GM18498 (cell line): ENCODE measurements at regions not wholly inside any gene's neighbourhood (a gene's known extent, or its start where the extent isn't known, plus 50 kb on each side); places are given as distances from the start of the nearest gene placed in this dataset.
A peak's percentile ranks its signal among the peaks of the same experiment; 100 is the strongest.

Experiments used
- ATAC-seq: cut with Tn5 transposase; IDR thresholded peaks from one replicate; pipeline ENCODE4 v1.9.1; 2021; ENCODE audit warnings: mild to moderate bottlenecking, moderate library complexity; ENCODE audit not compliant: unreplicated experiment

GRCh38 chr5:173468821-173469251 lies 140.6 kb upstream of the STC2 start:
- no peak for ATAC-seq

- ATAC-seq = no peak
Measured at GRCh38 chr5:173466227-173466626, 138.0 kb upstream of the STC2 start.

GRCh38 chr5:173464813-173465212 lies 136.6 kb upstream of the STC2 start:
- no peak for ATAC-seq

DNA sequence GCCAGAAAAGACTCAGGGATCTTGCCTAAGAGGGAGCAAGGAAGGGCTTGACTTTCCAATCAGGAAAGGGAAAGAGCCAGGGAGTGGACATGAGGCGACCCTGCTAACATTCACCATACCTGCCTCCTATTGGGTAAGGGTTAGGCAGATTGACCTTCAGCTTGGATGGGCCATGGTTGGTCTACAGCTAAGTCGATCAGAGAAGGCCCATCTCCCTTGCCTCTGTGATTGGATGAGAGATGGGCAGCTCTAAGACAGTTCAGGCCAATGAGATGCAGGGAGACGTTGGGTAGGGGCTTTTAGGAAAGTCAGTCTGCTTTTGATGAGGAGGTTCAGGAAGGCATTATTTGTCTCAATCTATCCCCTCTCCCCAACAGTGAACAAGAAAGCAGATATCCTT lies 135.0 kb upstream of the STC2 start:
- ATAC-seq = no peak

GRCh38 chr5:173458828-173459609 lies 130.8 kb upstream of the STC2 start:
- ATAC-seq = no peak

DNA sequence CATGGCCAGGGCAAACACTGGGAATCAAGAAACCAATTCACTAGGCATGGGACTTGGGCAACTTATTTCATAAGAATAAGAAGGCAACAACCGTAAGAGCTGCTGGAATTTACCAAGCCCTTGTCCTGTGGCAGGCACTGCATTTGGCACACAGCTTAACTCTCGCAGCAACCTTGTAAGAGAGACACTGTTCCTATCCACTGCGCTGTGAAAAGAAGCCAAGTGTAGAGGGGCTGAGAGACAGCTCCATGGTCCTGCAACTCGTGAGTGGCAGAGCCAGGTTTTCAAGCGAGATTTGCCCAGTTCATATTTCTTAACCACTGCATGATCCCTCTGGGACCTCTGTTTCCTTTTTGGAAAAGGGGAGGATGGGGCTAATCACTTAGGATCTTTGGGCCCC lies 129.3 kb upstream of the STC2 start:
- ATAC-seq = no peak

DNA sequence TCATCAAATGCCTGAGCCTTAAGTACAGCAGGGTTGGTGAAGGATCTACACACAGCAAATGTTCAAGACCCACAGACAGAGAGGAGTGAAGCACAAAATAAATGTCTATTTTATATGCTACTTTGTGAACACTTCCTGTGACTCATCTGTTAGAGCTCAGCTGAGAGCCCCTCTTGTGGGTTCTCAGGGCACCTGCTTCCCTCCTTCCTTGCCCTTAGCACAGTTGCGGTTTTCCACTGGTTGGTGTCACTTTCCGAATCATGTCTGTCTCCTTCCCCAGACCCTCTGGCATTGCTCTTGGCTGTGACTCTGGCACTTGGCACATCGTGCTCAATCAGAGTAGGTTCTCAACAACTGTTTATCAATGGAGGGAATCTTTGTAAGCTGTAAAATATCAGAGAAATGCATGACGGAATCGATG lies 128.5 kb upstream of the STC2 start:
- ATAC-seq = no peak

DNA sequence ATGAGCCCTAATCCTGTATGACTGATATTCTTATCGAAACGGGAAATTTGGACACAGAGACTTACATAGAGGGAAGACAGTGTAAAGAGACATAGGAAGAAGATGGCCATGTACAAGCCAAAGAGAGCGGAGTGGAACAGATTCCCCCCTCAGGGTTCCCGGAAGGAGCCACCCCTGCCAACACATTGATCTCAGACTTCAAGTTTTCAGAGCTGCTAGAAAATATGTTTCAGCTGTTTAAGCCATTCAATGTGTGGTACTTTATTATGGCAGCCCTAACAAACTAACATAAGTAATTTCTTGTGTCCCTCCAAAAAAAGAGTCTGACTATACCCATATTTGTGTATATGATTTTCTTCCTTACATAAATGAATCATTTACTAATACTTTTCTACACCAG lies 128.0 kb upstream of the STC2 start:
- no peak for ATAC-seq

DNA sequence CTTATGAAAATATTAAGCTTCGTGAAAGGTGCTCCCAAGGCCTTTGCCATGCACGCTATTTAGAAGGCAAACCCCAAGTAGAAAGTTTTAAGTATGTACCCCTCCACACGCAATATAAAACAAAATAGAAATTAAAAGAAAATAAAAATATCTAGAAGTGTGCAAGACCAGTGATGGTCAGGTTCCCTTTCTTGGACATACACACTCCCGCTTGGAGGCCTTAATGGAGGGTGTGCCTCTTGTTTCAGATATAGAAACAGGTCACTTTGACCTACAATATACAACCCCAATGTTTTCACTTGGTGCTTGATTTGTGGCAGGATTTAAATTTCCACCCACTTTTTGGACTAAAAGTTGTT lies 127.4 kb upstream of the STC2 start:
- ATAC-seq = no peak

DNA sequence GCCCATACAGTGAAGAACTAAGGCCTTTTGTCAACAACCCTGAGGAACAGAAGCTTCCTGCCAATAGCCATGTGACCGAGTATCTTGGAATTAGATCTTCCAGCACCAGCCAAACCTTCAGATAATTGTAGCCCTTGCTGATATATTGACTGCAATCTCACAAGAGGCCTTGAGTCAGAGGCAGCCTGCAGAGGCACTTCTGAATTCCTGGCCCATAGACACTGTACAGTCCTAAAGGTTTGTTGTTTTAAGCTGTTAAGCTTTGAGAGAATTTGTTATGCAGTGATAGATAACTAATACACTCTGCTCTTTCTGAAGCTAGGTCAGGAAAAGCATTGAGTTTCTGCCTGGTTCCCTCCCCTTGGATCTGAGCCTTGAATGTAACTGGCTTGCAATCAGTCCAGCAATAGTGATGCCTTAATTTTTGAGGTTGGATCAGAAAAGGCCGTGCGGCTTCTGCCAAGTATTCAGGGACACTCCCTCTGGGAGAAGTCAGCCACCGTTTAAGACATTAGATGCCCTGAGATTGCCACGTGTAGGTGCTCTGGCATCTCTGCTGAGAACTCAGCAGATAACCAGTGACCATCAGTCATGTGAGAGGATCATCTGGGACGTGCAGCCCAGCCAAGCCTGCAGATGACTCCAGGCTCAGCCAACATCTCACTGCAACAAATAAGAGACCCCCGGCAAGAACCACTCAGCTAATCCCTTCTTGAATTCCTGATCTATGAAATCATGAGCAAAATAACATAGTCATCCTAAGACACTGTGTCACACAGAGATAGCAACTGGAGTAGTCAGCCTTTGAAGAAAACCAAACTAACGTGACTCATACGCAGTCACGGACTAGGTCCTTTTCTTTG lies 126.8 kb upstream of the STC2 start:
- no peak for ATAC-seq

DNA sequence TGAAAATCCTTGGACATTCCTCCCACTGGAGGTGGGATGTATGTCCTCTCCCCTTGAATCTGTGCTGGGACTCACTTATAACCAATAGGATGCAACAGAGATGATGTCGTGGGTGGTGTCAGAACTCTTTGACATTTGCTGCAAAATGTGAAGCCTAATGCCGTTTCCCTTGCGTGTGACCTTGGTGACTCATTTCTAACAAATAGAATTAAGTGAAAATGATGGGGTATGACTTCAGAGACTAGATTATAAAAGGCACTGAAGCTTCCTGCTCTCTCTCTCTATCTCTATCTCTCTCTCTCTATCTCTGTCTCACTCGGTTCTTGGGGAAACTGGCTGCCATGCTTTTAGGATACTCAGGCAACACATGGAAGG lies 126.1 kb upstream of the STC2 start:
- no peak for ATAC-seq

DNA sequence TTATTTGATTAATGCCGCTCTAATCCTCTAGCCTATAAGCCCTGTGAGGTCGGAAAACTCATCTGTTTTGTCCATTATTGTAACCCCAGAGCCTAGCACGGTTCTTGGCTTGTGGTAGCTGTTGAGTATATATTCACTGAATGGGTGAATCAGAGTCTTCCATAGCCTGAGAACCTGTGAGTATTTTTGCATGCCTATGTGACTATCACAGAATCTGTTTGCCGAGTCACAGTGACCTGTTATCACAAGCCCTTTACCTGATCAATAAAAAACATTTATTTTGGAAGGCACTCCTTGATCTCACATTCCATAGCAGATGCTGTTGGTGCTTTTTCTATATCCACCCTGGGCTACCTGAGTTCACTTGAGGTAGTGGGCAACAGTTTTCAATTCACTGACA lies 125.0 kb upstream of the STC2 start:
- no peak for ATAC-seq

DNA sequence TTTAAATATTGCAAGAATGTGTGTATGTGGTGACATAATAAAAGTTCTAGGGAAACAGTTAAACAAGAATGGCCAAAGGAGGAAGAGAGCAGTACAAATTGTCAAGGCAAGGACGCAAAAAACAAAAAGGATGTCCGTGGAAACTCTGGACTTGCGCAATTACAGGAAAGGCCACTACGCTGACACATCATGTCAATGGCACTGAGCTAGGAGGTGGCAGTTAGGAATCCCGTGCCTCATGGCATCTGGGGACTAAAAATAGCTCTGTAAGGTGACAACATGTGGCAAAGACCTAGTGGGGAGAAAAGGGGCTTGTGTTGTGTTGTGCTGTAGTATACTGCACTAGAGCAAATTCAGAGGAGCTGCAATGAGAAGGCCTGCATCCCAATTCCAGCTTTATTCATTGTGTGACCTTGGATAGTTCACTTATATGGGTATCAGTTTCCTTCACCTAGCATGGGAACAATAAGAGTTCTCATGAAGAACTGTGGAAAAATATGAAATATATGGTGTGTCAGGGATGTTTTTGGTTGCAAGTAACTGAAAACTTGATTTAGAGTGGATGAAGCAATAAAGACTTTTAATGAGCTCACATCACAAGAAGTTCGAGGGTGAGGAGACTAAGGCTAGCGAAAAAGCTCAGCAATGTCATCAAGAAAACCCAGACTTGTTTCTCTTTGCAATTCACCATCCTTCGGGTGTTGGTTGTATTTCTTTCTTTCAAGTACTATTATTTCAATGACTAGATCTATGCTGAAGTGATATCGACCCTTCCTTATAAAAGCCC lies 124.1 kb upstream of the STC2 start:
- ATAC-seq = no peak

- no peak for ATAC-seq
Measured at GRCh38 chr5:173451651-173452050, 123.4 kb upstream of the STC2 start.

- peak; percentile 60 for ATAC-seq
Measured at GRCh38 chr5:173451031-173451430, 122.8 kb upstream of the STC2 start.

- no peak for ATAC-seq
Measured at GRCh38 chr5:173450188-173450587, 122.0 kb upstream of the STC2 start.

DNA sequence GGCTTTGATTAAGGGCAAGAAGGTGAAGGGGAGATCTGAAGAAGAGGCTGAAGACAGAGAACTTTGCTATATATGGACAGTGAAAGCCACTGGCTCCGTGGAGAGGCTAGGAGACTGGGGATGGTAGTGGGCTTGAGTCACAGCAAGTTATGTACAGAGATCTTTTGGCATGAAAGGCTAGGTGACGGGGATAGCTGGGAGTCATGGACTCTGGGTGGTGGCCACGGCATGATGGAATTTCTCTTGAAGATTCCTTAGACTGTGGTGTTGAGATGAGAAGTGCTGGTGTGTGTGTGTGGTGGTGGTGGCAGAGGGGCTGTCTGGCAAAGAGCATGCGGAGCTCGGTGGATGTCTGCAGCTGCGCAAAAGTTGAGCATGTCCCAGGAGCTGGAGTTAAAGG lies 120.6 kb upstream of the STC2 start:
- ATAC-seq = no peak

- no peak for ATAC-seq
Measured at GRCh38 chr5:173443971-173444370, 115.8 kb upstream of the STC2 start.

- ATAC-seq = no peak
Measured at GRCh38 chr5:173441053-173441628, 112.9 kb upstream of the STC2 start.

DNA sequence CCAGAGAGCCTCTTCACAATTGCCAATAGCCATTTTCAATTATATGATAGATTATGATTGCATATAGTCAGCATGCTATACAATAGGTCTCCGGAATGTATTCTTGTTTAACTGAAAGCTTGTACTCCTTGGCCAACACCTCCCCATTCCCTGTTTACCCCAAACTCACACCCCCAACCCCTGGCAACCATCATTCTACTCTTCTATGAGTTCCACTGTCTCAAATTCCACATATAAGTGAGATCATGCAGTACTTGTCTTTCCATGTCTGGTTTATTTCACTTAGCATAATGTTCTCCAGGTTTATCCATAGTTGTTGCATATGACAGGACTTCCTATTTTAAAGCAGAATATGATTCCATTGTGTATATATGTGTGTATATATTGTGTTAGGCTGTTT lies 110.7 kb upstream of the STC2 start:
- ATAC-seq = no peak

DNA sequence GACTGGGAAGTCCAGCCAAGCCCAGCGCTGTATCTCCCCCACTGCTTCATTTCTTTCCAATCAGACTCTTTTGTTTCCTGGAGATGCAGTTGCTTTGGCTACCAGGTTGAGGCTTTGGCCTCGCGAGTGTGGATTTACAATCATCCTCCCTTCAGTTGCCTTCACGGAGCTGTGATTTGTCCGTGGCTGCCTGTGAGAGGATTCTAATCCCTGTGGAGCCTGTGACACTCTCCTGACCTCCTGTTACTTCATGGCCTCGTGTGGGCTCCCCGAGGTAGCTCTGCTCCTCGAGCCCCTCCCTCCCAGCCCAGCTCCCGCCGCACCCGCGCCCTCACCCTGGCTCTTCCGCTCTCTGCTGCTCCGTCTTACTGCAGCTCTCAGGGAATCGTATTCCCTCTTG lies 107.2 kb upstream of the STC2 start:
- no peak for ATAC-seq
